ENCODE measurements at regions not wholly inside any gene's neighbourhood (a gene's known extent, or its start where the extent isn't known, plus 50 kb on each side); places are given as distances from the start of the nearest gene placed in this dataset.

DNA sequence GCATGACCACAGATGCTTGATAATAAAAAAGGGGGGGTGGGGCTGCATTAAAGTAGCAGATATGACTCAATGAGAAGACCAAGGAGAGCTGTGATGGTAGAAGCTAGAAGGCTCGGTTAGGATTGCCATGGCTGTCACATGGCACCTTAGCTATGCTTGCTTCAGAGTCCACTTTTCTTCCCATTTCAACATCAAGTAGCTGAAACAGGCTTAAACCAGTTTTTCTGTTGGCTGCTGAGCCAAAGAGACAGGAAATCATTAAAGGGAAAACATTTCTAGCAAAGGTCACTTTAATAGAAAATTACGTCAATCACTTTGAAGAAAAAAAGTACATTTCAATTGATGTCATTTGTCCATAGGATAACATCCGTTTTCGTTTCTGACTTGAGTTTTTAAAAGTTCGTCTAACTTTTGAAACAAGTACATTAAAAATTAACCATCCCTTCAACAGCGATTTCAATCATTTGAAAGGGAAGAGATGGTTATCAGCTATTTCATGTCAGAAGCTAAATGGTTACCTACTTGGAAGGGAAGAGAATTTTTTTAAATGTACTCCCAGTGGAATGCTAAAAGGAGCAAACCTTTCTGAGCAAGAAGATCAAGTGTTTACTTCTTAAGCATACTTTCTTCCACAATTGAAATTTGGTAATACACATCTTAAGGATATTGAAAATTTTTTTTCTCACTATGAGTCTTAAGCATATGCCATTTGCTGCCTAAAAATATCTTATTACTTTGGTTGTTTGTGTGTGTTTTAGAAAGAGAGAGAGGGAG is 488.1 kb upstream of the PRMT6 start:
- DNase-seq (ENCODE audit: low read depth): no peak

DNA sequence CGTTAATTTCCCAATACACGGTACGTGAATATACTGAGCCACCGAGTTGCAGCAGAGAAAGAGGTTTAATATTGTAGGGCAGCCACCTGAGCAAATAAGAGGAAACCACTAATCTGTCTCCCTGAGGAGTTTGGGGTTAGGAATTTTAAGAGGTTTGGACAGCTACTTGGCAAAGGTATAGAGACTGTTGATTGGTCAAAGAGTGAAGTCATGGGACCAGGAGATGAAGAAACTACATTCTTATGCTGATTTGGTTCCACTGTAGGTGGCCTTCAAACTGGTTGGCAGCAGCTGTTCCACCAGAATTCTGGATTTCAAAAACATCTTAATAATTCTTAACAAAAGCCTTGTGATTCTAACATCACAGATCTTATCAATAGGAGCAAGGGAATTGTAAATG is 485.4 kb upstream of the PRMT6 start:
- no peak for DNase-seq (ENCODE audit: low read depth)

DNA sequence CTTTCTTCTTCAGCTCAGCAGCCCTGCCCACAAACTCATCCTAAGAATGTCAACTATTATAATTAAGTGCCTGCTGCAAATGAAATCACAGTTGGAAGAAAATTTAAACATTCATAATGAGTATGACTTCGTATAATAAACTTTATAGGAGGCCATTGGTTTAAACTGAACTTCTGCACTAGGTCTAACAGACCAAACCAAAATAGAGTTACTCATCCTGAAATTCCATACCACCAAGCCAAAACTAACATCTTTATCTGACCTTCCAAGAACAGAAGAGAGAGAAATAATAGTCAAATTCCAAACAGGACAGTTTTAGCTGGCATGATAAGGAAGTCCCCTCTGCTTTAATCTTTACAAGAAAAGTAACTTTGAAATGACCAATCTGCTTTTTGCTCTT is 472.4 kb upstream of the PRMT6 start:
- DNase-seq (ENCODE audit: low read depth): no peak

DNA sequence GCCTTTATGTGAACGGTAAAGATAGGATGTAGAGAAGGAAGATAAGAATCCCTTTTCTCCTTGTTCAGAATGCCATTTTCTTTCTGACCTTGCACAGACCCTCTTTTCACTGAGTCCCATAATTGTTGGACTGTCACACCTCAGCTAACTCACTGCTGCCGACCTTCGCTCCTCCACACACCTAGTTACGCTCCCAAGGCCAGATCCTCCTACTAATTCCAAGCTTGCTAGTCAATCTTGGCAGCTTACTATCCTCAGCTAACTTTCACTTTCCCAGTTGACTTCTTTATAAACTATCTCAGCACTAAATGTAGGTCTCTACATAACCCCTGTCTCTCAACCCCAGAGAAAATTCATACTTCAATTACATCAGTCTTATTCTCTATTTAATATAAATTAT is 471.8 kb upstream of the PRMT6 start:
- DNase-seq (ENCODE audit: low read depth): no peak

DNA sequence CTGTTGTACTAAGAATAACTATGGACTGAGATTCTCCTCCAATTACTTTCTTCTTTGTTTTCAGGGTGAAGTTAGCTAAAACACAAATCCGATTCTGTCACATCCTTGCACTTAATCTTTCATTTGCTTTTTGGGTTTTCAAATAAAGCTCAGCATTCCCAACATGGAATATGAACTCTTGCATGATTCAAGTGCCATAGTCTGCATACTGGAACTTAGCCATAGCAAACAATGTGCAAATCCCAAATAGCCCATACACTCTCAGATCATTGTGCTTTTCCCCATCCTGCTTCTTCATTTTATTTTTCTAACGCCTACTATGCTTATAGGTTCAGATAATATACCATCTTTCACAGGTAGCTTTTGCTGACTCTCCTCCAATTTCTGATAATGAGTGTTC is 455.8 kb upstream of the PRMT6 start:
- no peak for DNase-seq (ENCODE audit: low read depth)

DNA sequence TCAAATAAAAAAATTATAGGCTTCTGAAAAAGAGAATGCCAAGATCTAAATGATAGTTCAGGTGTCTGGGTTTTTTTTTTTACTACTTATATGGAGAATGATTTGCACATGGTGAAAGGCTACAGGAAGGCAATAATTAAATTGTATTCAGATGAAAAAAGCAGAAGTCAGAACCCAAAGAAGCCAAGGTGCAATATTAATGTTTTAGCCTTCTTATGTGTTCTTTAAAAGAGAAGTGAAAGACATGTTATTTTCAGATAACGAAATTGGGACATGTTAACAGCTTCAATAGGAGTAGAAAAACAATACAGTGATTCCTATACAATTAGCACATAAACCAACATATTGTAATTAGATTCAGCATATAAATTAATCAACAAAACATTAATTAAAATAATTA is 452.9 kb upstream of the PRMT6 start:
- DNase-seq (ENCODE audit: low read depth): no peak

GRCh38 chr1:106608841-106609240 is 447.6 kb upstream of the PRMT6 start:
- DNase-seq (ENCODE audit: low read depth): peak; percentile 23

DNA sequence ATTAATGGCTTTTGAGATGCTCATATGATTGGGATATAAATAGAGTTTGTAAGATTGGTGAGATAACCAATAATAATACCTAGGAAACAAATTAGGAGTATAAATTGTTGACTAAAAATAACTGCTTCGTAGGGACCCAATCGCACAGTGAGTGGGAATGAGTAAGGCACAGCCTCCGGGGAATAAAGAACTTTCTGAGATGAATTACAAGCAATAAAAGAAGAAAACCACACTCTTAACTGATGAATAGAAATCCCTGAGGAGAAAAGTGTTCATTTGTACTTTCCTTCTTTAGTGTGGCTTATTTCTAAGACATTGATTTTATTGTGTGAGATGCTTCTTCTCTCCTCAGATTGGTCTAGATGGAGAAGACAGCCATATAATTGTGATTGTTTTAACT is 443.4 kb upstream of the PRMT6 start:
- no peak for DNase-seq (ENCODE audit: low read depth)

DNA sequence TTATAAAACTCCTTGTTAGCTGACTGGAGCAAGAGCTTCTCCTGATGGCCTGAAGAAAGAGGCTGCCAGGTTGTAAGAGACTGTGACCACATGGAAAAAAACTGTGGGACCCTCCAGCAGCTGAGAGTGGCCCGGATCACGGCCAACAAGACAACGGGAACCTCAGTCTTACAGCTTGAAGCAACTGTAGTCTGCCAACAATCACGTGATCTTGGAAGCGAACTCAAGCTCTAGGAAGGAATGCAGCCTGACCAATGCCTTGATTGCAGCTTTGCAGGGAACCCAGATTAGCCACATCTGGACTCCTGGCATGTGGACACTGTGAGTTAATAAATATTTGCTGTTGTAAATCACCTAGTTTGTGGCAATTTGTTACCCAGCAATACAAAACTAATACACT is 442.6 kb upstream of the PRMT6 start:
- DNase-seq (ENCODE audit: low read depth): no peak

DNA sequence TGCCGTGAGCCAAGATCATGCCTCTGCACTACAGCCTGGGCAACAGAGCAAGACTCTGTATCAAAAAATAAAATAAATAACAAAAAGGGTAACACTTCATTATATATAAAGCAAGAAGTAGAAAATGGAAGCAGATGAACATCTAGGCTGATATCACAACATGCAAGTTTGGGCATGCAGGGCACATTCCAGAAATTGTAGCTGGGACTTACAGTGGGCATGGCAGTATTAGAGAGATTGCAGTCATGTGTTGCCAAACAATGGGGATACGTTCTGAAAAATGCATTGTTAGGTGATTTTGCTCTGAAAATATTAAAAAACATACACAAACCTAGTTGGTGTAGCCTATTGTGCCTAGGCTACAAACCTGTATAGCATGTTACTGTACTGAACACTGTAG is 441.0 kb upstream of the PRMT6 start:
- no peak for DNase-seq (ENCODE audit: low read depth)

- no peak for DNase-seq (ENCODE audit: low read depth)
Measured at GRCh38 chr1:106619080-106619826, 437.2 kb upstream of the PRMT6 start.

- DNase-seq (ENCODE audit: low read depth): no peak
Measured at GRCh38 chr1:106619827-106620134, 436.7 kb upstream of the PRMT6 start.

- DNase-seq (ENCODE audit: low read depth): peak; percentile 70
Measured at GRCh38 chr1:106620521-106620954, 435.9 kb upstream of the PRMT6 start.

DNA sequence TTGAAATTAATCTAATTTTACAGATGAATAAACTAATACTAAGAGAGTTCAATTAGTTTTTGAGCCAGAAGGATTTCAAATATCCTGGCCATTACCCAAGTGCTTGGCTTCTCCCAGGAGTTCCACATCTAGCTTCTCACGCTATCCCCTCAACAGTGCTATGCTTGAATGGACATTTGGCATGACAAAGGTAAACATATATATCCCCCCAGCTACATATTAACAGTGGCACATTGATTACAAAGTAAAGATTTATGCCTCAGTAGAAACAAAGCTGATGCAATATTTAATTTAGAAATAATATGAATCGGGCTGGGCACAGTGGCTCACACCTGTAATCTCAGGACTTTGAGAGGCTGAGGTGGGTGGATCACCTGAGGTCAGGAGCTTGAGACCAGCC is 434.6 kb upstream of the PRMT6 start:
- no peak for DNase-seq (ENCODE audit: low read depth)

DNA sequence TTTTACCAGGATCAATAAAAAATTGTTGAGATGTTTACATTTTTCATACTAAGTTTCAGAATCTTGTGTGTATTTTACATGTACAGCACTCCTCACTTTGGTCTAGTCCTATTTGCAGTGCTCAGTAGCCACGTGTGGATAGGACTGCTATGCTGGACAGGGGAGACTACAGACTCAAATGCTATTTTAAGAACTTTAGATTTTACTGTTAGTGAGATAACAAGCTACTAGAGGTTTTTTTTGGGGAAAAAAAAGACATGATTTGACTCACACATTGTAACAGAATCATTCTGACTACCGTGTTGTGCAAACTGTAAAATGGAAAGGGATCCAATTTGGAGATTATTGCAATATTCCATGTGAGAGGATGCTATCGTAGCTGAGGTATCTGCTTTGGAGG is 418.9 kb upstream of the PRMT6 start:
- no peak for DNase-seq (ENCODE audit: low read depth)

- no peak for DNase-seq (ENCODE audit: low read depth)
Measured at GRCh38 chr1:106646261-106646784, 410.2 kb upstream of the PRMT6 start.

- no peak for DNase-seq (ENCODE audit: low read depth)
Measured at GRCh38 chr1:106646816-106647215, 409.7 kb upstream of the PRMT6 start.

GRCh38 chr1:106651028-106651762 is 405.3 kb upstream of the PRMT6 start:
- DNase-seq (ENCODE audit: low read depth): no peak

- no peak for DNase-seq (ENCODE audit: low read depth)
Measured at GRCh38 chr1:106659490-106660244, 396.8 kb upstream of the PRMT6 start.

DNA sequence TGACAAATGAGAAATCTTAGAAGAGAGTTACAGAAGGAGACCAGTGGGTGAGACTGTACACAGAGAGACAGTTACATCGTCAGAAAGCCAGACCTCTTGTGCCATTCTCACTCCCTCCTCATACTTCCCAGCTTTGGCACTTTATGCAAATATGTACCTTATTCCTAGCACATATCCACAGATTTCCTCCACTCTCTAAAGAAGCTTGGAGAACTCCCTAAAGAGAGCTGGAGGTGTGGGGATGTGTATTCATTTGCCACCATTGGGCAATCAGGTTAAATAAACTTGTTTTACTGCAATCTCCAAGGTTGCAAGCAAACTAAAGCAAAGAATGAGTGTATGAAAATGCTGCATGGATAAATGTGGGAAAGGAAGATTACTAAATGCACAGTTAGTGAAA is 380.9 kb upstream of the PRMT6 start:
- no peak for DNase-seq (ENCODE audit: low read depth)

- DNase-seq (ENCODE audit: low read depth): no peak
Measured at GRCh38 chr1:106676021-106676420, 380.5 kb upstream of the PRMT6 start.

DNA sequence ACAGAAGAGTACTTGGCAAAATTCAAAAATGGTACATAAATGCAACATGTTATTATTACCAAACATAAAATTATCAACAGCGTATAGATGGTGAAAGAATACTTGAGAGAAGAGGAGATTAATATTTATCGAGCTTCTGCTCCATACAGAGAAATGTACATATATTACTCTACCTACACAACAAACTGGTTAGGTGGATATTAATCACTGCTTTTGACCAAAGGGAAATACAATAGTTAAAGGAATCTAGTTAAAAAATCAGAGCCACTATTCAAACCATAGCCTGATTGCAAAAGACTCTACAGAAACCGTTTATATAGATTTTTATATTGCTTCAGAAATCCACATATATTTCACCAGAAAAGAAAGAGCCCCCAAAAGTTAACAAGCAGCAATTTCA is 379.3 kb upstream of the PRMT6 start:
- no peak for DNase-seq (ENCODE audit: low read depth)
